Epidermal melanocyte (primary cell): ENCODE measurements at regions not wholly inside any gene's neighbourhood (a gene's known extent, or its start where the extent isn't known, plus 50 kb on each side); places are given as distances from the start of the nearest gene placed in this dataset.
A peak's percentile ranks its signal among the peaks of the same experiment; 100 is the strongest.
"Not testable (repeated sequence)": the region's sequence is repeated elsewhere in the genome, so short reads cannot be mapped to it uniquely, and the experiment has no call there.

ENCODE experiments used
- DNase-seq: peaks from one replicate; pipeline ENCODE4 v3.0.0; 2011; ENCODE audit warnings: low spot score; ENCODE audit not compliant: insufficient read length

DNA sequence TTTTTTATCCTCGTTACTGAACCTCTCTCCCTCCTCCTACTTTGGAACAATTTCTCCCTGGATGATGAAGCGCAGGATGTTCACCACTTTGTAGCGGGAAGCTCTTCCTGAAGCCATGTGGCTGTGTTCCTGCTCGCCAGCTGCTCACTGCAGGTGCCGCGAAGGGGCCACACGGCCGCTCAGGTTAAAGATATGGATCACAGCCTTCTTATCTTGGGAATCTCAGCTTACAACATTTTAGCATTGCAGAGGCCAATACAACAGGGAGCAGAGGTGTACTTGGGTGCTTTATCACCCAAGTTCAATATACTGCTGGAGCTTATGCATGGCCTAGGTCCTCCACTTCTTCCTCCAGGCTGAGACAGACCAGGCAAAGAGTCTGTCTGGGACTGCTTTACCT, 201.2 kb upstream of the G2E3 start:
- no peak for DNase-seq

DNA sequence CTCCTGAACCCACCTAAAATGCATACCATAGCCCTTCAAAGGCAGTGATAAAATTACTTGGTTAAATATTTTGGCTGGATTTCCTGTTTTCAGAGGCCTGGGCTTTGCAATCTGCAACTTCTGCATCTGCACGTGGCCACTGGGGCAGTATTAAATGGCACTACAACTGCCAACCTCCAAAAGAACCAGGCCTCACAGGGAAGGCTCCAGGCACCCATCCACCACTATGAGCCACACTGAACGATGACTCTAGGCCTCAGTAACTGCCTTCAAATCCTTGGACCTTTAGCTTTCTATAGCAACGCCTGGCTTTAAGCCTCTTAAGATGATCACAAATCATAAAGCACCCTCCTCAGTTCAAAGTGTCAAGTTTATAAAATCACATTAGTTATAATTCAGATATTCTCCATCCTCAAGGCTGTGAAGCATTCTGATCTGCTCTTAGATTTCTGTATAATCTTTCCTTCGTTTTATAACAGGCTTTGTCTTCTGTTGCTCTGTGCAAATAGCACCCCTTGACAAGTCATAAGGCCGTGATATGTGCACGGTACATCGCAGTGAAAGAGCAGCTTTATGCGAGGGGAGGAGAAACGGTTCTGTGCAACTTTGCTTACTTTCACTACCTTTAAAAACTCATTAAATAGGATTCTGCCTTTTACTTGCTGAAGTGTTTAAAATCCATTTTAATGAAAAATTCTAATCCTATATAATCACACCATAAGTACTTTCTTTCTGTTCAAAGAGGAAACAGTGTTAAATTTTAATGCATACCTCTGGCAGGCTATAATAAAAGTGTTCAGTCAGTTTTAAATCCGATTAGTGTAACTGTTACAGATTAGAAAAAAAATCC, 196.4 kb upstream of the G2E3 start:
- DNase-seq: no peak

GRCh38 chr14:30363219-30363880, 195.6 kb upstream of the G2E3 start:
- DNase-seq: not testable (repeated sequence)

GRCh38 chr14:30369502-30370180, 189.3 kb upstream of the G2E3 start:
- DNase-seq: no peak

DNA sequence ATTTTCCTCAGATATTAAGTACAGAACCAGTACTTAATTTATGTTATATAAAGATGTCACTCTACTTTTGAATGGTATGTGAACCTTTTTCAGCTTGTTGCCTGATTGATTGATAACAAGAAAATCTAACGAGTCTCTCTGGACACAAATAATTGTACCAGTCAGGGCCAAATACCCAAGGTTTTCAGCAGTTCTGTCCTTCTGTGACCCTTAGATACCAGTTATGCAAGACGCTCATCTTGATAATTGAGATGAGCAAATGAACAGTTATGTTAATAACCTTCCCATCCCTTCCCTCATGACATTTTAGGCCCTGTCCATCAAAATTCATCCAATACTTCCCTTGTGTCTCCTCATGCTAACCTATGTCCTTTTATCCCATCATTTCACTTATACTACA, 185.9 kb upstream of the G2E3 start:
- no peak for DNase-seq

DNA sequence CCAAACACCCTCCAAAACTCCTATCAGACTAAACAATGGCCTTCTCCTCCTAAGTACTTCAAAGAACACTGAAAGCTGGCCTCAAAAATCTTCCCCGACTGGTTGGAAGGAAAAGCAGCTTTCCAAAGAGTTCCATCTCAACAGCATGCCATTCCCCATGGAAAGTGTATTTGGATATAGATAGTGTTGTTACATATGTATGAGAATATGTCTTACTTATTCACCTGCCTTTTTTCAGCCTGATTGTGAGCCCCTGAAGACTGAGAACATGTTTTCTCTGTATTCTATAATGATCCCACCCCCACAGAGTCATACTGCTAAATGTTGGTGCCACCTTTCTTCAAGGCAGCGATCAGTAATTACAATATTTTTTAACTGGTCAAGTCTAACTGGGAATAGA, 185.4 kb upstream of the G2E3 start:
- DNase-seq: no peak

- peak; percentile 49 for DNase-seq
These were observed 183.6 kb upstream of the G2E3 start for GRCh38 chr14:30375296-30375892.

DNA sequence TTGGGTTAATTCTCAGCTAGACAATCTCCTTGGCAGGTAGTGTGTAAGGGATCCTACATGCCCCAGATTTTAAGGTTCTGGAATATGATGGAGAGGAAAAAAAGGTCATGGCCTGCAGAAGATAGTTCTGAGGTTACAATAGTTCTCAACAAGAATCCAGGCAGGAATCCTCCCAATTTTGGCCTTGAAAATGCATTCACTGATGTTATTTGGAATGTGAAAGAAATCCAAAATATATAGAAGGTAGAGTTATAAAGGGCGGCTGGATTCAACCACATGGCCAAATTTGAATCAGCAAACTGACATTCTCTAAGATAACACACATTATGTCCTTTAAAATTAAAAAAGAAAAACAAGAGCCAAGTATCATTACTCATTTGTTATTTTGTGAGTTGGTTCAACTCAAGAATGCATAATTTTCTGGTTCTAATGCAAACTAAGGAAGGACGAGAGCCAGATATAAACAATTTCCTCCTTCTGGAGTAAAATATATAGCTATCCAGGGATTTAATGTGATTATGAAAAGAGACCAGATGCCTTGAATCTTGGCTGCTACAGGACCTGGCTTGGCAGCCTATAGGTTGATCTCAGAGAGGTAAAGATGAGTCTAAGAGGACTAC, 177.0 kb upstream of the G2E3 start:
- DNase-seq: no peak

GRCh38 chr14:30385925-30386324, 173.0 kb upstream of the G2E3 start:
- no peak for DNase-seq

DNA sequence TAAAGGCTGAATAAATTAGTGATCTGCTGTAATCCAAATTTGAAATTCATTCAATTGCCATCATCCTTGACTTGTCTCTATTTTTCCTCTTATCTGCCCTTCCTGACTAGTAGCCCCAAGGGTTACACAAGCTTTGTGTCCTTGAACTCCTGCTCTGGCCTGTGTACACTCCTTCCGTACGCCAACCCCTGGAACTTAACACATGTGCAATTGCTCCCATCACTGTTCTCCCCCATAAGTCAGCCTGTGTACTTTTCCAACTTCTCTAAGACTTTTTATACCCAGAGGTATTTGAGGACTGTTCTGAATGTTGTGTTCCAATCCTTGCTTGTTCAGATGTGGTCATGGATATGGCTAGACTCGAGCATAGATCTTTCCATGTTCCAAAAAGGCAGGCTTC, 171.1 kb upstream of the G2E3 start:
- DNase-seq: no peak

- no peak for DNase-seq
These were observed 169.7 kb upstream of the G2E3 start for GRCh38 chr14:30389134-30389876.

GRCh38 chr14:30389877-30390385, 169.0 kb upstream of the G2E3 start:
- DNase-seq: no peak

DNA sequence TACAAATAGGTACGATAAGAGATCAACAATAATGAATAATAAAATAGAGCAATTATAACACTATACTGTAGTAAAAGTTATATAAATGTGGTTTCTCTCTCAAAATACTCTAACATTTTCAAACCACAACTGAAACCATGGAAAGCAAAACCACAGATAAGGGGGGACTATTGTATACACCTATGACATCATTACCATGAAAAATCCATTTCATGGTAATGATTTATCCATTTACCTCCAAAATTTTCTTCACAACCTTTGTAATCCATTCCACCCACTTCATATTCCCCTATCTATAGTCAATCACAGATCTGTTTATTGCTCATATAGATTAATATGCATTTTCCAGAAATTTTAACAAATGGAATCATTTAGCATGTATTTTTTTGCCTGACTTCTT, 163.9 kb upstream of the G2E3 start:
- DNase-seq: no peak

DNA sequence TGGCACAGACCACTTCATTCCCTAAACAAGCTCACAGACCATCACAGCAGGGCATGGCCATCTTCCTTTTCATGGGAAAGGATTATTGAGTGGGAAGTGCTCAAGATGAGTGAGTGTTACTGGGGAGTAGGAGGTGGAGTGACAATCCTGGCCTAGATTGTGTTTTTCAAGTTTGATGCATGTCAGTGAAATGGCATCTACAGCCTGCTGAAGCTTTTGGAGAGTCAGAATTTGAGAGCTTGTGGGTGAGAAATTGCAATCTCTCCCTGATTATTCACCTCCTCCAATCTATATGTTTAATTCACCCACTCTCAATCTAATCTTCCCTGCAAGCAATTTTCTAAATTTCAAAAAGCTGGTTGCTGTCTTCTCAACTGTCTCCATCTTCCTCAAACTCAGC, 156.1 kb upstream of the G2E3 start:
- DNase-seq: no peak

GRCh38 chr14:30403791-30404190, 155.2 kb upstream of the G2E3 start:
- DNase-seq: no peak

DNA sequence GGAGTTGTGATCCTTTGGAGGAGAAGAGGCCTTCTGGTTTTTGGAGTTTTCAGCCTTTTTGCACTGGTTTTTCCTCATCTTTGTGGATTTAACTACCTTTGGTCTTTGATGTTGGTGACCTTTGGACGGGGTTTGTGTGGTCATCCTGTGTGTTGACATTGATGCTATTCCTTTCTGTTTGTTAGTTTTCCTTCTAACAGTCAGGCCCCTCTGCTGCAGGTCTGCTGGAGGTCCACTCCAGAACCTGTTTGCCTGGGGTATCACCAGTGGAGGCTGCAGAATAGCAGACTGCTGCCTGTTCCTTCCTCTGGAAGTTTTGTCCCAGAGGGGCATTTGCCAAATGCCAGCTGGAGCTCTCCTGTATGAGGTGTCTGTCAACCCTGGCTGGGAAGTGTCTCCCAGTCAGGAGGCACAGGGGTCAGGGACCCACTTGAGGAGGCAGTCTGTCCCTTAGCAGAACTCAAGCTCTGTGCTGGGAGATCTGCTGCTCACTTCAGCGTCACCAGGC, 149.4 kb upstream of the G2E3 start:
- DNase-seq: not testable (repeated sequence)

DNA sequence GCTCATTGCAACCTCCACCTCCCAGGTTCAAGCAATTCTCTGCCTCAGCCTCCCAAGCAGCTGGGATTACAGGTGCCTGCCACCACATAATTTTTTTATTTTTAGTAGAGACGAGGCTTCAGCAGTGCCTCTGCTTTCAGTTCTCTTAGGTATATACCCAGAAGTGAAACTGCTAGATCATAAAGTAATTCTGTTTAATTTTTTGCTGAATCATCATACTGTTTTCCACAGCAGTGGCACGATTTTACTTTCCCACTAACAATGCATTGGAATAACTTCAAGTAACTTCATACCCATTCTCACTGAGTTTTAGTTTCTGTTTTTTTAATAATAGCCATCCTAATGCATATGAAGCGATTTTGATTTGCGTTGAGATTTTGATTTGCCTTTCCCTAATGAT, 148.0 kb upstream of the G2E3 start:
- DNase-seq: no peak

DNA sequence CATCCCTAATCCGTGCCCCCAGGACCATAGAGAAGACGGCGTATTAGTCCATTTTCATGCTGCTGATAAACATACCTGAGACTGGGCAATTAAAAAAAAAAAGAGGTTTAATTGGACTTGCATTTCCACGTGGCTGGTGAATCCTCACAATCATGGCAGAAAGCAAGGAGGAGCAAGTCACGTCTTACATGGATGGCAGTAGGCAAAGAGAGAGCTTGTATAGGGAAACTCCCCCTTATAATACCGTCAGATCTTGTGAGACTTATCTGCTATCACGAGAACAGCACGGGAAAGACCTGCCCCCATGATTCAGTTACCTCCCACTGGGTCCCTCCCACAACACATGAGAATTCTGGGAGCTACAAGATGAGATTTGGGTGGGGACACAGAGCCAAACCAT, 145.8 kb upstream of the G2E3 start:
- DNase-seq: not testable (repeated sequence)

DNA sequence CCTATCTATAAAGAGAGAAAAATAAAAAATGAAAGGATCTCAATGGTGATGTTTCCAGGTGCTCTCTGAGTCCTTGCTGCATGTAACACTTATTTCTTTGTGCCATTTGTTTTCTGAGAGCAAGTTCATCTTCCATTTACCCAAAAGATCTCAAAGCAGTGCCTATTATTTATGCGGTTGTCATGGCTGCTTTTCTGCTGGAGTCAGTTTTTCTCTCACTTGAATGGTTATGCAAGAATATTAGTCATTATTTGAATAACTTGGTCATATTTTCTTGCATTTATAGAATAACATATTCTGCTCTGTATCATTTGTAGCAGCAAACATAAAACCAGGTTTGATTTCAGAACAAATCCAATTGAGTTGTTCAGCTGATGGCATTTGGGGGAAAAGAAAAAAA, 141.8 kb upstream of the G2E3 start:
- no peak for DNase-seq

- DNase-seq: no peak
These were observed 141.0 kb upstream of the G2E3 start for GRCh38 chr14:30417999-30418398.
